GM18517 (cell line): ENCODE measurements at regions not wholly inside any gene's neighbourhood (a gene's known extent, or its start where the extent isn't known, plus 50 kb on each side); places are given as distances from the start of the nearest gene placed in this dataset.
"Not testable (repeated sequence)": the region's sequence is repeated elsewhere in the genome, so short reads cannot be mapped to it uniquely, and the experiment has no call there.

Experiments
- ATAC-seq: cut with Tn5 transposase; IDR thresholded peaks from one replicate; pipeline ENCODE4 v1.9.1; 2021; ENCODE audit warnings: mild to moderate bottlenecking, moderate library complexity; ENCODE audit not compliant: unreplicated experiment

- not testable (repeated sequence) for ATAC-seq
These were observed 68.9 kb upstream of the LCORL start for GRCh38 chr4:18090447-18090846.

DNA sequence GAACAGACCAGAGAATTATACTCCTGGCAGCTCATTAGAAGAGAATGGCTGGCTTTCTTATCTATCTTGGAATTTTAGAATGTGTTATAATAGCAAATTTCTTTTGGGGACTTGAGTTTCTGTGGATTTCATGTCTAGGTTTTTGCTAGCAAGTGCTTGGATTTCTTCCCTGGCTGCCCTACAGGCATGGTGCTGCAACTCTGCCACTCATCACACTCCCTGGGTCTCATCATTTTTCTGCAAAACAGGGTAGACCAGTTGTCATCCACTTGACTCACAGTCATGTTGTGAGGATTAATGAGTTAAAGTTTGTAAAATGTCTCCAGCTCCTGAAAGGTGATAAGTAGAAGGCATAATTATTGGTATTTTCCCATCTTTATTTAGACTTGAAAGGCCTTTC, 60.7 kb upstream of the LCORL start:
- no peak for ATAC-seq

GRCh38 chr4:18081708-18082107, 60.2 kb upstream of the LCORL start:
- no peak for ATAC-seq

DNA sequence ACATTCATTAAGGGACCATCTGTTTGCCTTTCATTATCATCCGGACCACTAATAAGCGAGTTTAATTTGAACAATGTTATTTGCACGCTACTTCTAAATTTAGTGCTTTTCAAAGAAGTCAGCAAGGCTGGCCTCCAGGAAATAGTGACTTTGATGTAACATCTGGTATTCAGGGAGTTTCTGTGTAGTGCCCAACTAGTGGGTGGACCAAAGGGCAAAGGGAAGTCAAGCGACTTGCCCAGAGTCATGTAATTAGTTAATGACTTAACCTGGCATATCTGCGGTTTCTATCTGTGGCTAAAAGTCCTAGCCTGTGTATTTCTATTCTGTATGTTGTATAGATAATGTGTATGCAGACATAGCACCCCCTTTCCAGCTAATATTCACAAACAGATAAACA, 56.3 kb upstream of the LCORL start:
- ATAC-seq: no peak

DNA sequence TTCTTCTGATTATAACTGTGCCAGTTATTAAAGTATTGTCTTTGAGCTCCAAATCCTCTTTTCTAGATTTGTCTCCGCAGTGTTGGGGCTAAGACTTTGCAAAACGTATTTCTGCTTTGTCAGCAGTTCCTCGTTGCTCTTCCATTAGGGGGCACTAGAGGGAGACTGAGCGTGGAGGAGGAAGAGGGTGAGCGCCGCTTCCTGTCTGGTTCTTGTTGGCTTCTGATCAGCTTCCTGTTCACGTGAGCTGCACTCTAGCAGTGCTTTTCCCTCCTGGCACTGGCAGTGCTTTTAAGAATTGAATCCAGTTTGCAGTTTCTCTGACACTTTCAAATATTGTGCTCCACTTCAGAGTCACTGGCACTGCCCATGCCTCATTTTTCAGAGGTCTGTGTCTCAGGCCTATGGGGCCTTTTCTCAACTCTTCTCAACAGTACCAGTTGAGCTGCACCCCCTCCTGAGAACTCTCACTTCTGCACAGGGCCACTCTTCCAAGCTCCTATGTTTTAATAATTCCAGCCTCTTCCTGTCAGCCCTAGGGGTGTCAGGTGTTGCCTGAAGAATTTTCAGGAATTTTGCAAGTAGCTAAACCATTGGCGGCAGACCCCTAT, 54.4 kb upstream of the LCORL start:
- ATAC-seq: no peak

DNA sequence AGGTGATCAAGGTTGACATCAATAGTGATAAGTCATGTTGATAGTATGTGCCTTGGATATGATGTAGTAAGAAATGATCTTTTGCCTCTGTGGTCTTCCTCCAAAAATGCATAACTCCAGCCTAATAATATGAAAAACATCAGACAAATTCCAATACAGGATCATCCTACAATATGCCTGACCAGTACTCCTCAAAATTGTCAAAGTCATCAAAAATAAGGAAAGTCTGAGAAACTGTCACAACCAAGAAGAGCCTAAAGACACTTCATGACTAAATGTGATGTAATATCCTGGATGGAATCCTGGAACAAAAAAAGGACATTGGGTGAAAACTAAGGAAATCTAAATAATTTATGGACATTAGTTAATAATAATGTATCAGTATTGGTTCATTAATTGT, 50.3 kb upstream of the LCORL start:
- no peak for ATAC-seq
